Naive thymus-derived CD4-positive, alpha-beta T cell (primary cell): ENCODE measurements at regions not wholly inside any gene's neighbourhood (a gene's known extent, or its start where the extent isn't known, plus 50 kb on each side); places are given as distances from the start of the nearest gene placed in this dataset.

Experiments used
- ATAC-seq: fragments of 150-1000 bp; cut with Tn5 transposase; 2 replicates; pipeline ENCODE4 v1.10.0; 2021; ENCODE audit warnings: mild to moderate bottlenecking, moderate library complexity
- CTCF ChIA-PET: fragments of 350-600 bp; sonication (Branson Sonifier 250); formaldehyde crosslinking; loops from one replicate; lab custom pipeline; 2021; ENCODE audit warnings: antibody characterized with exemption; lab: Charles Lee
- POLR2A ChIA-PET: fragments of 350-600 bp; sonication (Branson Sonifier 250); formaldehyde crosslinking; loops from one replicate; lab custom pipeline; 2021; ENCODE audit warnings: antibody characterized with exemption, inconsistent platforms; lab: Charles Lee
- DNase-seq, 9 donors: peaks; one replicate each; pipeline versions ENCODE4 v3.0.0 to v3.0.0-alpha.2; 2020 to 2022; ENCODE audit warnings: mixed read lengths in 1 of 9
- H3K27ac ChIP-seq: one replicate; pipeline ENCODE4 v1.7.0; 2013; ENCODE audit warnings: mild to moderate bottlenecking, low read depth, low read length, moderate library complexity
- H3K27me3 ChIP-seq, 2 donors: one replicate each; pipeline ENCODE4 v1.7.0; 2013; ENCODE audit warnings: low read length in 2 of 2, mild to moderate bottlenecking in 2 of 2, moderate library complexity in 2 of 2; ENCODE audit not compliant: control insufficient read depth in 2 of 2, insufficient read depth in 2 of 2
- H3K36me3 ChIP-seq, 3 experiments: 1 replicate in 2 of 3; 2 replicates in 1 of 3; pipeline ENCODE4 v1.7.0; 2013; ENCODE audit warnings: low read length in 3 of 3, mild to moderate bottlenecking in 3 of 3, moderate library complexity in 1 of 3; ENCODE audit not compliant: insufficient read depth in 3 of 3, control insufficient read depth in 2 of 3
- H3K4me1 ChIP-seq, 2 donors: one replicate each; pipeline ENCODE4 v1.7.0; 2013; ENCODE audit warnings: low read length in 2 of 2, mild to moderate bottlenecking in 2 of 2, moderate library complexity in 1 of 2; ENCODE audit not compliant: control insufficient read depth in 2 of 2, insufficient read depth in 2 of 2
- H3K4me3 ChIP-seq: 2 replicates; pipeline ENCODE4 v1.7.0; 2013; ENCODE audit warnings: mild to moderate bottlenecking, low read length
- H3K9me3 ChIP-seq, 3 experiments: 1 replicate in 2 of 3; 2 replicates in 1 of 3; pipeline ENCODE4 v1.7.0; 2013; ENCODE audit warnings: low read length in 3 of 3; ENCODE audit not compliant: control insufficient read depth in 2 of 3
- H3K27ac Mint-ChIP-seq, 9 donors: one replicate each; pipeline ENCODE4 v1.8.0; 2020 to 2022; ENCODE audit warnings: mixed read lengths in 9 of 9, mild to moderate bottlenecking in 8 of 9, moderate library complexity in 5 of 9, inconsistent platforms in 2 of 9
- H3K27me3 Mint-ChIP-seq, 5 donors: one replicate each; pipeline ENCODE4 v1.8.0; 2021 to 2022; ENCODE audit warnings: mixed read lengths in 5 of 5, mild to moderate bottlenecking in 1 of 5
- H3K36me3 Mint-ChIP-seq, 5 donors: one replicate each; pipeline ENCODE4 v1.8.0; 2020 to 2022; ENCODE audit warnings: mixed read lengths in 5 of 5, mild to moderate bottlenecking in 3 of 5, inconsistent platforms in 1 of 5
- H3K4me1 Mint-ChIP-seq, 7 donors: one replicate each; pipeline ENCODE4 v1.8.0; 2020 to 2022; ENCODE audit warnings: mixed read lengths in 7 of 7, mild to moderate bottlenecking in 3 of 7, inconsistent platforms in 1 of 7
- H3K4me3 Mint-ChIP-seq, 10 donors: one replicate each; pipeline ENCODE4 v1.8.0; 2020 to 2022; ENCODE audit warnings: mild to moderate bottlenecking in 10 of 10, mixed read lengths in 10 of 10, moderate library complexity in 6 of 10, inconsistent platforms in 2 of 10
- H3K9me3 Mint-ChIP-seq, 11 donors: one replicate each; pipeline ENCODE4 v1.8.0; 2020 to 2022; ENCODE audit warnings: mixed read lengths in 11 of 11, mild to moderate bottlenecking in 4 of 11, inconsistent platforms in 1 of 11, moderate library complexity in 1 of 11
- intact Hi-C, 2 donors: fragments of 100-400 bp; cut with micrococcal nuclease; formaldehyde crosslinking; loops; one replicate each; pipeline ENCODE4 v1.15.1; 2023

- Histone ChIP-seq H3K4me1 (no peaks in the 10 kb centered on the region), H3K4me3 (no peak overlapping the region), H3K27me3 (no peaks in the 10 kb centered on the region), H3K9me3 (no peaks in the 10 kb centered on the region), H3K36me3 (no peaks in the 10 kb centered on the region), H3K27ac (no peak overlapping the region)
- POLR2A ChIA-PET, result no interaction called here
- peaks cover 0 to 7% (median 1%) of the 10 kb centered on the region in 11 donors for H3K9me3 Mint-ChIP-seq
- CTCF ChIA-PET, result no interaction called here
- no peaks in the 10 kb centered on the region for H3K4me1 Mint-ChIP-seq
- H3K4me3 Mint-ChIP-seq, result no peak overlapping the region
- no peak overlapping the region for H3K27ac Mint-ChIP-seq
- intact Hi-C loops, result no loop called here
- ATAC-seq (no peak), DNase-seq (no peak)
- peaks cover 0 to 8% (median 6%) of the 10 kb centered on the region in 5 donors for H3K27me3 Mint-ChIP-seq
- H3K36me3 Mint-ChIP-seq, result no peaks in the 10 kb centered on the region
Measured at GRCh38 chrX:76977452-76977851, 469.7 kb upstream of the FGF16 start.

GRCh38 chrX:76987381-76987780, 459.8 kb upstream of the FGF16 start:
- no peaks in the 10 kb centered on the region for H3K4me1 Mint-ChIP-seq
- Histone ChIP-seq H3K4me3 (no peak overlapping the region), H3K27me3 (no peaks in the 10 kb centered on the region), H3K36me3 (no peaks in the 10 kb centered on the region), H3K4me1 (no peaks in the 10 kb centered on the region), H3K9me3 (no peaks in the 10 kb centered on the region), H3K27ac (no peak overlapping the region)
- no peak overlapping the region for H3K27ac Mint-ChIP-seq
- no peaks in the 10 kb centered on the region for H3K36me3 Mint-ChIP-seq
- ChIA-PET POLR2A (no interaction called here), CTCF (no interaction called here)
- H3K4me3 Mint-ChIP-seq, result no peak overlapping the region
- intact Hi-C loops, result no loop called here
- ATAC-seq (no peak), DNase-seq (no peak)
- H3K27me3 Mint-ChIP-seq, result no peaks in the 10 kb centered on the region
- H3K9me3 Mint-ChIP-seq, result peaks cover 4 to 26% (median 15%) of the 10 kb centered on the region in 11 donors

GRCh38 chrX:76996641-76997040, 450.5 kb upstream of the FGF16 start:
- POLR2A ChIA-PET, result no interaction called here
- no peak for DNase-seq
- H3K9me3 Mint-ChIP-seq, result peaks cover 0 to 16% (median 6%) of the 10 kb centered on the region in 11 donors
- no peak overlapping the region for H3K4me3 Mint-ChIP-seq
- no peak for ATAC-seq
- no peaks in the 10 kb centered on the region for H3K27me3 Mint-ChIP-seq
- no peaks in the 10 kb centered on the region for H3K36me3 ChIP-seq
- no peaks in the 10 kb centered on the region for H3K4me1 Mint-ChIP-seq
- no peaks in the 10 kb centered on the region for H3K27me3 ChIP-seq
- H3K4me3 ChIP-seq, result no peak overlapping the region
- no peaks in the 10 kb centered on the region for H3K9me3 ChIP-seq
- H3K36me3 Mint-ChIP-seq, result peaks cover 0 to 8% (median 0%) of the 10 kb centered on the region in 5 donors
- H3K27ac Mint-ChIP-seq, result no peak overlapping the region
- no peaks in the 10 kb centered on the region for H3K4me1 ChIP-seq
- no peak overlapping the region for H3K27ac ChIP-seq
- CTCF ChIA-PET, result no interaction called here
- intact Hi-C loops, result no loop called here

GRCh38 chrX:77003530-77003929, 443.7 kb upstream of the FGF16 start:
- Histone ChIP-seq H3K27ac (no peak overlapping the region), H3K27me3 (no peaks in the 10 kb centered on the region), H3K9me3 (no peaks in the 10 kb centered on the region), H3K4me1 (no peaks in the 10 kb centered on the region), H3K4me3 (no peak overlapping the region), H3K36me3 (no peaks in the 10 kb centered on the region)
- peak overlapping the region in 1 of 10 donors; percentile 10 for H3K4me3 Mint-ChIP-seq
- H3K9me3 Mint-ChIP-seq, result peaks cover 0 to 6% (median 0%) of the 10 kb centered on the region in 11 donors
- peaks cover 0 to 2% (median 0%) of the 10 kb centered on the region in 5 donors for H3K27me3 Mint-ChIP-seq
- peaks cover 0 to 18% (median 5%) of the 10 kb centered on the region in 7 donors for H3K4me1 Mint-ChIP-seq
- no peak for DNase-seq
- H3K27ac Mint-ChIP-seq, result peak overlapping the region in 1 of 9 donors; percentile 39
- ChIA-PET POLR2A (no interaction called here), CTCF (no interaction called here)
- no peak for ATAC-seq
- intact Hi-C loops, result no loop called here
- no peaks in the 10 kb centered on the region for H3K36me3 Mint-ChIP-seq

- DNase-seq (peak in 1 of 9 donors; percentile 21), ATAC-seq (no peak)
- Histone ChIP-seq H3K4me1 (no peaks in the 10 kb centered on the region), H3K9me3 (no peaks in the 10 kb centered on the region), H3K4me3 (no peak overlapping the region), H3K27me3 (no peaks in the 10 kb centered on the region), H3K27ac (no peak overlapping the region), H3K36me3 (no peaks in the 10 kb centered on the region)
- peak overlapping the region in 1 of 9 donors; percentile 39 for H3K27ac Mint-ChIP-seq
- peak overlapping the region in 2 of 10 donors; percentile 10 to 18 for H3K4me3 Mint-ChIP-seq
- H3K27me3 Mint-ChIP-seq, result peaks cover 0 to 5% (median 0%) of the 10 kb centered on the region in 5 donors
- ChIA-PET POLR2A (no interaction called here), CTCF (no interaction called here)
- intact Hi-C loops, result no loop called here
- H3K9me3 Mint-ChIP-seq, result peaks cover 0 to 6% (median 0%) of the 10 kb centered on the region in 11 donors
- peaks cover 0 to 18% (median 5%) of the 10 kb centered on the region in 7 donors for H3K4me1 Mint-ChIP-seq
- no peaks in the 10 kb centered on the region for H3K36me3 Mint-ChIP-seq
Measured at GRCh38 chrX:77003956-77004355, 443.2 kb upstream of the FGF16 start.

GRCh38 chrX:77009691-77010090, 437.5 kb upstream of the FGF16 start:
- POLR2A ChIA-PET, result no interaction called here
- intact Hi-C loops, result no loop called here
- no peak for DNase-seq

More at GRCh38 chrX:77009691-77010090, 437.5 kb upstream of the FGF16 start:
- no peak overlapping the region for H3K4me3 Mint-ChIP-seq
- no peak overlapping the region for H3K27ac Mint-ChIP-seq
- Histone ChIP-seq H3K27ac (no peak overlapping the region), H3K9me3 (no peaks in the 10 kb centered on the region), H3K4me1 (no peaks in the 10 kb centered on the region), H3K36me3 (no peaks in the 10 kb centered on the region), H3K4me3 (no peak overlapping the region), H3K27me3 (no peaks in the 10 kb centered on the region)
- peaks cover 0 to 5% (median 0%) of the 10 kb centered on the region in 5 donors for H3K27me3 Mint-ChIP-seq
- H3K36me3 Mint-ChIP-seq, result no peaks in the 10 kb centered on the region
- peaks cover 0 to 2% (median 0%) of the 10 kb centered on the region in 11 donors for H3K9me3 Mint-ChIP-seq
- CTCF ChIA-PET, result no interaction called here
- peaks cover 0 to 6% (median 3%) of the 10 kb centered on the region in 7 donors for H3K4me1 Mint-ChIP-seq
- ATAC-seq, result no peak
